Stimulated activated CD8-positive, alpha-beta memory T cell treated with anti-CD3 and anti-CD28 coated beads, Interleukin-7, amount 100 ng/mL, for 1 hour (primary cell): ENCODE measurements at regions not wholly inside any gene's neighbourhood (a gene's known extent, or its start where the extent isn't known, plus 50 kb on each side); places are given as distances from the start of the nearest gene placed in this dataset.
"Not testable (repeated sequence)": the region's sequence is repeated elsewhere in the genome, so short reads cannot be mapped to it uniquely, and the experiment has no call there.

Experiments used
- DNase-seq, 2 donors: peaks; one replicate each; pipeline ENCODE4 v3.0.0-alpha.2; 2020; ENCODE audit warnings: low read depth in 2 of 2

- DNase-seq = no peak
Measured at GRCh38 chr6:27742833-27743573, 169.2 kb downstream of the OR2B2 start.

GRCh38 chr6:27739902-27740301 is 172.3 kb downstream of the OR2B2 start:
- not testable (repeated sequence) for DNase-seq

- no peak for DNase-seq
Measured at GRCh38 chr6:27736686-27737085, 175.5 kb downstream of the OR2B2 start.

DNA sequence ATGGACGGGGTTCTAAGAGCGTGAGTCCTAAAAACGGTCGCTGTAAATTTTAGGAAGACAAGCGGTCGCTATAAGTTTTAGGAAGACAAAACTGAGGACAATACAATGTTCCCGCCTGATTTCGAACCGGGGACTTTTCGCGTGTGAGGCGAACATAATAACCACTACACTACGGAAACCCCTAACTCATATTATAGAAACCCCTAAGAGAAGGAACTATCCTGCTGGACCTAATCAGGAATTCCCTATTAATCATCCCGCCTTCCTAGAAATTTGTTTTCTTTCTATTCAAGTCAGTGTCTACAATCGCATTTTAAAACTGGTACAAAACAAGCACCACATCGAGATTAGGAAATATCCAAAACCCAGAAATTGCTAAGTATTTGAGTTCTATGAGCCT is 183.8 kb downstream of the OR2B2 start:
- no peak for DNase-seq

DNA sequence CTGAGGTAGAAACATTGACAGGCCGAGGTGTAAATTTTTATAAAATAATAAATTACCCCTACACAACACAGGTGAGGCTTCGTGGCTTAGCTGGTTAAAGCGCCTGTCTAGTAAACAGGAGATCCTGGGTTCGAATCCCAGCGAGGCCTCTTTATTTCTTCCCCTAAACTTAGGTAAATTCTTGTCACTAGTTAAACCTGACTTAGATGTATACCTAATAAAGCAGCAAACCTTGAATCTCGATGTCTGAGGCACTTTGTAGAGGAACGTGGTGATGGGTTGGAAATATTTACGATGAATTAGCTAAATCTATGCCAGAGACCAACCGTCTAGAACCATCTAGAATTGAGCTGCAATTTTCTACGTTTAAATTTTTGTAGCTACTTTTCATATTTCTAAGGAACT is 185.6 kb downstream of the OR2B2 start:
- DNase-seq = no peak

- no peak for DNase-seq
Measured at GRCh38 chr6:27720607-27721580, 191.3 kb downstream of the OR2B2 start.

DNA sequence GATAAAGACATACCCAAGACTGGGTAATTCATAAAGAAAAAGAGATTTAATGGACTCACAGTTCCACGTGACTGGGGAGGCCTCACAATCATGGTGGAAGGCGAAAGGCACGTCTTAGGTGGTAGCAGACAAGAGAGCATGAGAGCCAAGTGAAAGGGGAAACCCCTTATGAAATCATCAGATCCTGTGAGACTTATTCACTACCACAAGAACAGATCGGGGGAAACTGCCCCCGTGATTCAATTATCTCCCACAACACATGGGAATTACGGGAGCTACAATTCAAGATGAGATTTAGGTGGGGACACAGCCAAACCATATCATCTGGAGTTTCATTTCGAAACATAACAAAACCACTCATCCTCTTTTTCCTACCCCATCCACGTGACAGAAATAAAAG is 193.2 kb downstream of the OR2B2 start:
- not testable (repeated sequence) for DNase-seq

DNA sequence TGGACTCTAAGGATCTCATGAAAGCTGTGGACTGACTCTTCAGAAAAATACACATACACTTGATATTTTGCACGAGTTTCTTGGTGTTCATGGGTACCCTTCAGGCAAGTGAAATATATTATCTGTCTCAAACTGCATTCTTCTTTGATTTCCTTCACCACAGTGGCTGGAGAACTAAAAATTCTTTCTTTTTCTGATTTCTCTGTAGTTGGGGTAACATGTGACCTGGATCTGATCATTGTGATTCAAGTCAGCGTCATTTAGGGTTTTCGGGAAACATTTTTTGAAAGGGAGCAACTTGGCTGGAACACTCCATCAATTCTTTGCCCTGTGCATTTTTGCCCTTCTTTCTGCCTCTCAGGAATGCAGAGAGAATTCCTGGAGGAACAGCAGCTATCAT is 205.8 kb downstream of the OR2B2 start:
- no peak for DNase-seq

DNA sequence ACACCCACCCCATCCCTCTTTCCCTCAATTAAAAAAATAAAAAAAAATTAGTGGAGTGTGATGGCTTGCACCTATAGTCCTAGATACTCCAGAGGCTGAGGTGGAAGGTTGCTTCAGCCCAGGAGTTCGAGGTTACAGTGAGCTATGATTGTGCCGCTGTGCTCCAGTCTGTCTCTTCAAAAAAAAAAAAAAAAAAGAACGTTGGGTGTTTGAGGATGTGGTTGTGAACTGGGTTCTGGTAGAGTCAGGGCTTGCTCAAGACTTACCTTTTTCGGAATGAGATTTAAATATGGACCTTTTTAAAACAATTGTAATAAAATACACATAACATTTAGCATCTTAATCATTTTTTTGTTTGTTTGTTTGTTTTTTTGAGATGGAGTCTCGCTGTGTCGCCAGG is 211.9 kb downstream of the OR2B2 start:
- DNase-seq = no peak

DNA sequence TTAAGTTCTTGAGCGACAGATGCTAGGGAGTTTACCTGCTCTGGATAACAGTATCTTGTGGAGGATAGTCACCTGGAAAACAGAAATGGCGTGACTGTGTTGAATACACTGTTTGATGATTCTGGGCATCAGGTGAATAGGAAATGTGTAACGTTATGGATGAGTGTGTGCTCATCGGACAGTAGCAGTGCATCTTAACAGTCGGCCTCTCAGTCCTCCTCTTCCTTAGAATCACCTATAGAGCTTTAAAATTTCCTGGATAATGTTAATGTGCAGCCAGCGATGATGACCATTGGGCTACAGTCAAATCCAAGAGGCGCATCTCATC is 217.7 kb downstream of the OR2B2 start:
- DNase-seq = no peak

DNA sequence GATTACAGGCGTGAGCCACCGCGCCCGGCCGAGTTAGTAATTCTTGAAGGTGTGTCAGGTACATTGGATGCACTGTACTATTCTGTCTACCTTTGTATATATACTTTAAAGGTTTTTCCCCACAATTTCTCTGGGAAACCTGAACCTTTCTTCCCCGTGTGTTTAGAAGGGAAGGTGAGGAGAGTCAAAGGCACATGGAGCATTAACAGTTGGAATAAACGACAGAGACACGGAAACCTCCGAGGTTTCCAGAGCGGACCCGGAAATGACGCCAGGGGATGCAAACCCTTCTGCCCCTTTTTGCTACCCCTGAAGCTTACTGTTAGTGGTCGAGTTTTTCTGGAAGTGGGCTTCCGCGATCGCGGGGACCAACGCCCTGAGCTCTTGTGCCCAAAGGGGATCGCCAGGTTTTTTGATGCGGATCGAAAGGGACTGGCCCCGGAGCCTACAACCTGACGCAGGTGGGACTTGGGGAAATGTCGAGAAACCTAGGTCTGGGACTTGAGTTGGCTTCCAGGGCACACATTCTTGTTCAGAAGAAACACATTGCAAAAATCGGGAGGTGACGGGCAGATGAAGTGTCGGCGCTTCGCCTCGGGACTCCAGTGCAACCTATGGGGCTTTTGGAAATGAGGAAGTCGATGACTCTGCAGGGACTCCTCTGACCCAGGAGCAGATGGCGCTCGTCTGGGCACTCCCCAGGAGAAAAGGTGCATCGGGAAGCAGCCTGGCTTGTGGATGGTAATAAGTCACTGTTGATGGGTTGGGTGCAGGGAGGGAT is 218.2 kb downstream of the OR2B2 start:
- DNase-seq = no peak

DNA sequence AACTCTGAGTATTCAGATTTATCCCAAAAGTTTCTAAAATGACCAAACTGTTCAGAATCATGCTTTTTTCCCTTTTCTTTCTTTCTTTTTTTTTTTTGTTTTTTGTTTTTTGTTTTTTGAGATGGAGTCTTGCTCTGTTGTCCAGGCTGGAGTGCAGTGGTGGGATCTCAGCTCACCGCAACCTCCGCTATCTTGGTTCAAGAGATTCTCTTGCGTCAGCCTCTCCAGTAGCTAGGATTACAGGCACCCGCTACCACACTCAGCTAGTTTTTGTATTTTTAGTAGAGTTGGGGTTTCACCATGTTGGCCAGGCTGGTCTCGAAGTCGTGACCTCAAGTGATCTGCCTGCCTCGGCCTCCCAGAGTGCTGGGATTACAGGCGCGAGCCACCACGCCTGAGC is 219.2 kb upstream of the ZNF184 start:
- not testable (repeated sequence) for DNase-seq

GRCh38 chr6:27688014-27688586 is 215.2 kb upstream of the ZNF184 start:
- peak; percentile 70 to 74 for DNase-seq

DNA sequence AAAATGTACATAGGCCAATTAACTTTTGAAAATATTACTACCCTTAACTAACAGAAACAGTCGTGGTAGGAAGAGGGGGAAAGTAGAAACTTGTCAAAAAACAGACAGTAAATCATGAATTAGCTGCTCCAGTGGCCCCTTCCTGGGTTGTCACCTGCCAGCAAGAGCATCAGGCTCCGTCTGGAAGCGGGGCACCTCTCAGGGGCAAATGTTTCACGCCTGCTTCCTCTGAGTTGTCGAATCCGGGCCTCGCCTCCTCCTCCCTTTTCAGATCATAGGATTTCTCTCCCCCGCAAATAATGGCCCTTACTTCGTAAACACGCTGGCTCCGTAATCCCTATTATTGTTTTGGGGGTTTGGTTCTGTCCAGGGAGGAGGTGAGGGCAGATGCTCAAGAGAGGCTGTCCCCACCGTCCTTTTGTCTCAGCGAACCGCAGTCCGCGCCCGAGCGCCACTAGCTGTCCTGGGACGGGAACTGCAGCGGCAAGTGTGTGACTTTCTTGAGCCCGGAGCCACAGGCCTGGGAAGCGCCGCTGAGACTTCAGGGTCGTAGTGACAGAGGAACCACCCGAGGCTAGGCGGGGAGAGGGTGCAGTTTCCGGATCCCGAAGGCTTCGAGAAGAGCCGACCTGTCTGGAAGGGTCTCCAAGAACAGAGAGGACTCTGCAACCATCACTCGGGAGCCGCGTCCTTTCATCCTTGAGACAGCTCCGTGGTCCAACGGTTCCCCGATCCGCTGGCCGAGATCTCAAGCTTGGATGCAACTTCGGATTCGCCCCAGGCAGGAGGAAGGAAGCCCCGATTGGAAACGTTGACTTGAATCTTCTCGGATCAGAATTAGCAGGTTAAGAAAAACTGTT is 214.5 kb upstream of the ZNF184 start:
- DNase-seq = peak; percentile 43 to 45

DNA sequence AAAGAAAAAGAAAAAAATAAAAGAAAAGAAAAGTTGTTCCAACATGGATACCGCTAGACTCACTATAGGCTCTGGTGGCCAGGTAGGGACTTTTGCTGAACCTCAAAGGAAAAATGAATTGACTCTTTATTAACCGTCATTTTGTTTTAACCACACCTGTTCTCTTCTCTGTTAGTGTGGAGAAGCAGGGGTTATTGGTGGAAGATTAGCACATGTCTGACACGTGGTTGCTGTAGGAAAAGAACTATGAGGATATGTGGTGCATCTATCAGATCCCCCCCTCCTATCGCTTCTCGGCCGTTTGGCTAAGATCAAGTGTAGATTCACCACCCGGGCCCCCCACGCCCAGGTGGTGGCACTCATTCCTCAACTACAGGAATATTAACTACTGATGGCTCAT is 212.4 kb upstream of the ZNF184 start:
- DNase-seq = no peak

DNA sequence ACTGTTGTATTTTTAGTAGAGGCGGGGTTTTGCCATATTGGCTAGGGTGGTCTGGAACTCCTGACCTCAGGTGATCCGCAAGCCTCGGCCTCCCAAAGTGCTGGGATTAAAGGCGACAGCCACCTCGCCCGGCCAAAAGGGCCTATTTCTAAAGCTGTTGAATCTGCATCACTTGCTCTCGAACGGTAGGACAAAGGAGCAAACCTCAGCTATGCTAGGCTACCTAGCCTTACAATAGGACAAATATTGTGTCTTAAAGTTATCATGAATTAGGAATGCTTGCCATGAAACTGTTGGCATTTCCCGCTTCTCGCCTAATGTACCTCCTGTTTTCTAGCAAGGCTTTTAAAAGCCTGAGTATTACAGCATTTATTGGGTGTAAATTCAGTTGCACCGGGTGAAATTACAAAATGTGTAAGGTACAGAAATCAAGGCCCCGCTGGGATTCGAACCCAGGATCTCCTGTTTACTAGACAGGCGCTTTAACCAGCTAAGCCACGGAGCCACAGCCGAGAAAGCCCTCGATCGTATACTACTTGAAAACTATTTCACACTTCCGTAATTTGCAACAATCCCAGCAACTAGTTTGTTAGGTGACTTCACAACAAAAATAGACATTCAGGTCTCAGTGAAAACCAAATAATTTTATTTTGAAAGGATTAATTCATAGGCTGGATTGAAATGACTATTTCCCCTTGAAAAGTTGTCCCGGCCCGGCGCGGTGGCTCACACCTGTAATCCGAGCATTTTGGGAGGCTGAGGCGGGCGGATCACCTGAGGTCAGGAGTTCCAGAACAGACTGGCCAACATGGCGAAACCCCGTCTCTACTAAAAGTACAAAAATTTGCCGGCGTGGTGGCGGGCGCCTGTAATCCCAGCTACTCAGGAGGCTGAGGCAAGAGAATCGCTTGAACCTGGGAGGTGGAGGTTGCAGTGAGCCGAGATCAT is 211.6 kb upstream of the ZNF184 start:
- no peak for DNase-seq

DNA sequence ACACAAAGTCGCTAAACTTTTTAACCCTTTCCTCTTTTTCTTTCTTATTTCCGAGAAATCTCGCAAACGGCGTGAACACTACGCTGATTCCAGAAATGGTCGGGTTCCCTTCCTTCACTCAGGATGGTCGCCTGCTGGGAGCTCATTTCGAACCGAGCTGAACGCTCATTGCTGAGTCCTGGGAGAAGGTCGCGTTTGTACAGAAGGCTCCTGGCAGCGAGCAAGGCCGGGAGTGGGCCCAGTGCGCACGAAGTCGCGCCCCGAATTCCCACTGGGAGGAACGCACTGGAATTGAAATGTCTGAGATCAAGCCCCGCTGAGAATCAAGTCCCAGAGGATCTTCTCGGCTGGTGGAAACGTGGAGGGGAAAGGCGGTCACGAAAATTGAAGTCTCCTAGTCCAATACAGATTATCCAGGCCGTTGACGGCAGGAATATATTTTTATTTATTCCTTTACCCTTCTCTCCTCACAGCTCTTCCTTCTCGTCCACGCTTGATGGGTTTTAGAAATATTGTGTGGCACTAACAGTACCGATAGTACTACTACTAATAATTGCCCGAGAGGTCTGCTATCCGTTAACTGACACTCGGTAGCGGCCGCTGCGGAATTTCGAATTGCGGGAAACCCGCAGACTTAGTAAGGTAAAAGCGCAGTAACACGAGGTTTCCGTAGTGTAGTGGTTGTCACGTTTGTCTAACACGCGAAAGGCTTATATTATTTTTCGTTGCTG is 207.2 kb upstream of the ZNF184 start:
- DNase-seq = no peak

DNA sequence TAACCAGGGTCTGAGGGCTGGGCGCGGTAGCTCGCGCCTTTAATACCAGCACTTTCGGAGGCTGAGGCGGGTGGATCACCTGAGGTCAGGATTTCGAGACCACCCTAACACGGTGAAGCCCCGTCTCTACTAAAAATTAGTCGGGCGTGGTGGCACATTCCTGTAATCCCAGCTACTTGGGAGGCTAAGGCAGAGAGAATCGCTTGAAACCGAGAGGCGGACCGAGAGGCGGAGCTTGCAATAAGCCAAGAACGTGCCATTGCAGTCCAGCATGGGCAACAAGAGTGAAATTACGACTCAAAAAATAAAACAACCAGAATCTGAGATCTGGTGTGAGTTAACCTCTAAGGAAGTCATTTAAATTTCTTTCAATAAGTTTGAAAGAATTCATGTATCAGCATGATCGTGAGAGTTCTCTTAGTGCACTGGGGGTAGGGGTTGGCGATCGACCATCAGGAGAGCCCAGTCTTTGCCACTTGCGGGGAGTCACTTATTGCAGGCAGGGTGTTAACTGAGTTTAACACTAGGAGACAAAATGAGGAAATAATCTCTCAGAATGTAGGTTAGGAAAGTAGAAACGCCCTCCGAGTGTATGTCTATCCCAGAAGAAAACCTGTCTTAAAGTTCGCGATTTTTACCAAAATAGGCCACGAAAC is 206.5 kb upstream of the ZNF184 start:
- no peak for DNase-seq

DNA sequence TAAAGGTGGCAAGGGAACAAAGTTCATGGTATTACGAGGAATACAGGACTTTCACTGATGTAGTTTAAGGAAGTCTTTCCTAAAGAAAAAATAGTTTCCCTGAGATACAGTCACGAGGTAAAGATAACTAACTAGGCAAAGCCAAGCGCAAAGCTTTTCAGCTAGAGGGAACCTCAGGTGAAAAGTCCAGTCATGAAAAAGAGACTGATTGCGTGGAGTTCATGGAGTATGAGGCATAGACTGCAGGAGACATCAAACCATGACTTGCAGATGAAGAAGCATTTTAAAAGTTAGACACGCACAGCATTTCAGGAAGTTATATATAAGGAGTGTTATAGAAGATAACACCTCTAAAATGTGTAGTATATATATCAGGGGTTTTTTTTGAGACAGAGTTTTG is 205.6 kb upstream of the ZNF184 start:
- no peak for DNase-seq
